ENCODE measurements at regions not wholly inside any gene's neighbourhood (a gene's known extent, or its start where the extent isn't known, plus 50 kb on each side); places are given as distances from the start of the nearest gene placed in this dataset.

- no peak overlapping the region for H3K4me3 Mint-ChIP-seq
- DNase-seq (no peak), ATAC-seq (ENCODE audit: low read depth) (no peak)
- ChIA-PET POLR2A (no interaction called here), CTCF (no interaction called here)
- no peaks in the 10 kb centered on the region for H3K27me3 Mint-ChIP-seq
- H3K27ac Mint-ChIP-seq: no peak overlapping the region
- H3K9me3 Mint-ChIP-seq: peaks cover 4% of the 10 kb centered on the region
- intact Hi-C loops (cut with micrococcal nuclease): no loop called here
- no peaks in the 10 kb centered on the region for H3K36me3 Mint-ChIP-seq (ENCODE audit: low read depth)
- no peak for TF ChIP-seq CTCF (IDR thresholded peaks at IDR 0.05)
- H3K4me1 Mint-ChIP-seq: no peaks in the 10 kb centered on the region
Observed at GRCh38 chr13:22432690-22433089, 748.1 kb upstream of the SGCG start.

- no peak for ATAC-seq (ENCODE audit: low read depth)
- intact Hi-C loops (cut with micrococcal nuclease): no loop called here
- no peak for TF ChIP-seq CTCF (IDR thresholded peaks at IDR 0.05)
- Mint-ChIP-seq H3K4me1 (no peaks in the 10 kb centered on the region), H3K27ac (no peak overlapping the region), H3K36me3 (ENCODE audit: low read depth) (no peaks in the 10 kb centered on the region), H3K9me3 (peaks cover 7% of the 10 kb centered on the region), H3K4me3 (no peak overlapping the region), H3K27me3 (no peaks in the 10 kb centered on the region)
- CTCF ChIA-PET: no interaction called here
- POLR2A ChIA-PET: no interaction called here
- no peak for DNase-seq
Observed at GRCh38 chr13:22447132-22447886, 733.5 kb upstream of the SGCG start.

GRCh38 chr13:22449251-22449650, 731.5 kb upstream of the SGCG start:
- no peak overlapping the region for H3K27ac Mint-ChIP-seq
- intact Hi-C loops (cut with micrococcal nuclease): no loop called here
- no peak for TF ChIP-seq CTCF (IDR thresholded peaks at IDR 0.05)
- POLR2A ChIA-PET: no interaction called here
- no peak for ATAC-seq (ENCODE audit: low read depth)
- DNase-seq: no peak
- CTCF ChIA-PET: no interaction called here
- H3K36me3 Mint-ChIP-seq (ENCODE audit: low read depth): no peaks in the 10 kb centered on the region
- H3K9me3 Mint-ChIP-seq: peaks cover 2% of the 10 kb centered on the region
- no peak overlapping the region for H3K4me3 Mint-ChIP-seq
- H3K4me1 Mint-ChIP-seq: no peaks in the 10 kb centered on the region
- H3K27me3 Mint-ChIP-seq: no peaks in the 10 kb centered on the region

GRCh38 chr13:22451327-22451741, 729.4 kb upstream of the SGCG start:
- CTCF ChIA-PET: no interaction called here

GRCh38 chr13:22454586-22454985, 726.2 kb upstream of the SGCG start:
- no peaks in the 10 kb centered on the region for H3K36me3 Mint-ChIP-seq (ENCODE audit: low read depth)
- no peak overlapping the region for H3K27ac Mint-ChIP-seq
- no peaks in the 10 kb centered on the region for H3K9me3 Mint-ChIP-seq
- H3K4me3 Mint-ChIP-seq: no peak overlapping the region
- no peak for TF ChIP-seq CTCF (IDR thresholded peaks at IDR 0.05)
- no peaks in the 10 kb centered on the region for H3K27me3 Mint-ChIP-seq
- POLR2A ChIA-PET: no interaction called here
- CTCF ChIA-PET: no interaction called here
- ATAC-seq (ENCODE audit: low read depth): no peak
- DNase-seq: no peak
- intact Hi-C loops (cut with micrococcal nuclease): no loop called here
- H3K4me1 Mint-ChIP-seq: no peaks in the 10 kb centered on the region

More at GRCh38 chr13:22451327-22451741, 729.4 kb upstream of the SGCG start:
- Mint-ChIP-seq H3K27ac (no peak overlapping the region), H3K4me3 (no peak overlapping the region), H3K36me3 (ENCODE audit: low read depth) (no peaks in the 10 kb centered on the region), H3K27me3 (no peaks in the 10 kb centered on the region), H3K9me3 (no peaks in the 10 kb centered on the region), H3K4me1 (no peaks in the 10 kb centered on the region)
- ATAC-seq (ENCODE audit: low read depth) (no peak), DNase-seq (no peak)
- intact Hi-C loops (cut with micrococcal nuclease): no loop called here
- POLR2A ChIA-PET: no interaction called here
- no peak for TF ChIP-seq CTCF (IDR thresholded peaks at IDR 0.05)
